T-helper 2 cell treated with Interferon-gamma antibody and Interleukin-4, amounts not matched to agents 5 μg/mL and 100 μg/mL, for 36 hours (primary cell): ENCODE measurements at regions not wholly inside any gene's neighbourhood (a gene's known extent, or its start where the extent isn't known, plus 50 kb on each side); places are given as distances from the start of the nearest gene placed in this dataset.

ENCODE experiments used
- DNase-seq: peaks from one replicate; pipeline ENCODE4 v3.0.0; 2021; ENCODE audit warnings: low spot score
- H3K27ac Mint-ChIP-seq: one replicate; pipeline ENCODE4 v1.8.0; 2021; ENCODE audit warnings: mild to moderate bottlenecking, mixed read lengths
- H3K27me3 Mint-ChIP-seq: one replicate; pipeline ENCODE4 v1.8.0; 2021; ENCODE audit warnings: low read depth, mixed read lengths
- H3K36me3 Mint-ChIP-seq: one replicate; pipeline ENCODE4 v1.8.0; 2021; ENCODE audit warnings: low read depth, mixed read lengths
- H3K4me1 Mint-ChIP-seq: one replicate; pipeline ENCODE4 v1.8.0; 2021; ENCODE audit warnings: low read depth, mixed read lengths
- H3K4me3 Mint-ChIP-seq: one replicate; pipeline ENCODE4 v1.8.0; 2022; ENCODE audit warnings: mild to moderate bottlenecking, moderate library complexity, mixed read lengths
- H3K9me3 Mint-ChIP-seq: one replicate; pipeline ENCODE4 v1.8.0; 2021; ENCODE audit warnings: mixed read lengths

GRCh38 chr10:131722525-131723264, 178.1 kb upstream of the PPP2R2D start:
- no peak overlapping the region for H3K4me3 Mint-ChIP-seq
- H3K27me3 Mint-ChIP-seq: no peaks in the 10 kb centered on the region
- no peaks in the 10 kb centered on the region for H3K4me1 Mint-ChIP-seq
- no peak overlapping the region for H3K27ac Mint-ChIP-seq
- H3K36me3 Mint-ChIP-seq: no peaks in the 10 kb centered on the region
- no peak for DNase-seq
- H3K9me3 Mint-ChIP-seq: no peaks in the 10 kb centered on the region

GRCh38 chr10:131723297-131724168, 177.3 kb upstream of the PPP2R2D start:
- H3K36me3 Mint-ChIP-seq: no peaks in the 10 kb centered on the region
- no peak overlapping the region for H3K27ac Mint-ChIP-seq
- no peak for DNase-seq
- no peak overlapping the region for H3K4me3 Mint-ChIP-seq
- H3K27me3 Mint-ChIP-seq: no peaks in the 10 kb centered on the region
- no peaks in the 10 kb centered on the region for H3K9me3 Mint-ChIP-seq
- no peaks in the 10 kb centered on the region for H3K4me1 Mint-ChIP-seq

- no peak overlapping the region for H3K27ac Mint-ChIP-seq
- no peaks in the 10 kb centered on the region for H3K4me1 Mint-ChIP-seq
- H3K4me3 Mint-ChIP-seq: no peak overlapping the region
- DNase-seq: no peak
- H3K9me3 Mint-ChIP-seq: no peaks in the 10 kb centered on the region
- H3K36me3 Mint-ChIP-seq: no peaks in the 10 kb centered on the region
- no peaks in the 10 kb centered on the region for H3K27me3 Mint-ChIP-seq
Observed at GRCh38 chr10:131724169-131724545, 176.7 kb upstream of the PPP2R2D start.

GRCh38 chr10:131724891-131725580, 175.8 kb upstream of the PPP2R2D start:
- Mint-ChIP-seq H3K27me3 (no peaks in the 10 kb centered on the region), H3K4me3 (no peak overlapping the region), H3K9me3 (no peaks in the 10 kb centered on the region), H3K36me3 (no peaks in the 10 kb centered on the region), H3K4me1 (no peaks in the 10 kb centered on the region), H3K27ac (no peak overlapping the region)
- no peak for DNase-seq

GRCh38 chr10:131725581-131726069, 175.2 kb upstream of the PPP2R2D start:
- no peak overlapping the region for H3K27ac Mint-ChIP-seq
- H3K36me3 Mint-ChIP-seq: no peaks in the 10 kb centered on the region
- H3K27me3 Mint-ChIP-seq: no peaks in the 10 kb centered on the region
- H3K4me1 Mint-ChIP-seq: no peaks in the 10 kb centered on the region
- DNase-seq: no peak
- H3K4me3 Mint-ChIP-seq: no peak overlapping the region
- no peaks in the 10 kb centered on the region for H3K9me3 Mint-ChIP-seq

GRCh38 chr10:131726076-131726880, 174.5 kb upstream of the PPP2R2D start:
- Mint-ChIP-seq H3K27me3 (no peaks in the 10 kb centered on the region), H3K4me3 (no peak overlapping the region)

GRCh38 chr10:131726967-131727366, 173.8 kb upstream of the PPP2R2D start:
- H3K4me3 Mint-ChIP-seq: no peak overlapping the region
- H3K4me1 Mint-ChIP-seq: no peaks in the 10 kb centered on the region
- no peaks in the 10 kb centered on the region for H3K27me3 Mint-ChIP-seq
- no peaks in the 10 kb centered on the region for H3K36me3 Mint-ChIP-seq
- H3K9me3 Mint-ChIP-seq: no peaks in the 10 kb centered on the region
- DNase-seq: no peak
- no peak overlapping the region for H3K27ac Mint-ChIP-seq

More at GRCh38 chr10:131726076-131726880, 174.5 kb upstream of the PPP2R2D start:
- no peaks in the 10 kb centered on the region for H3K9me3 Mint-ChIP-seq
- no peaks in the 10 kb centered on the region for H3K36me3 Mint-ChIP-seq
- H3K4me1 Mint-ChIP-seq: no peaks in the 10 kb centered on the region
- DNase-seq: no peak
- no peak overlapping the region for H3K27ac Mint-ChIP-seq

- H3K27ac Mint-ChIP-seq: no peak overlapping the region
- no peaks in the 10 kb centered on the region for H3K4me1 Mint-ChIP-seq
- H3K36me3 Mint-ChIP-seq: no peaks in the 10 kb centered on the region
- H3K27me3 Mint-ChIP-seq: no peaks in the 10 kb centered on the region
- peaks cover 4% of the 10 kb centered on the region for H3K9me3 Mint-ChIP-seq
- no peak for DNase-seq
- no peak overlapping the region for H3K4me3 Mint-ChIP-seq
Observed at GRCh38 chr10:131727560-131727959, 173.2 kb upstream of the PPP2R2D start.

- no peaks in the 10 kb centered on the region for H3K36me3 Mint-ChIP-seq
- DNase-seq: no peak
- no peaks in the 10 kb centered on the region for H3K27me3 Mint-ChIP-seq
- no peaks in the 10 kb centered on the region for H3K4me1 Mint-ChIP-seq
- peaks cover 4% of the 10 kb centered on the region for H3K9me3 Mint-ChIP-seq
- H3K27ac Mint-ChIP-seq: no peak overlapping the region
- H3K4me3 Mint-ChIP-seq: no peak overlapping the region
Observed at GRCh38 chr10:131728286-131729228, 172.3 kb upstream of the PPP2R2D start.

- Mint-ChIP-seq H3K9me3 (peaks cover 4% of the 10 kb centered on the region), H3K36me3 (no peaks in the 10 kb centered on the region), H3K4me1 (no peaks in the 10 kb centered on the region), H3K27me3 (no peaks in the 10 kb centered on the region), H3K27ac (no peak overlapping the region), H3K4me3 (no peak overlapping the region)
- no peak for DNase-seq
Observed at GRCh38 chr10:131729361-131729760, 171.4 kb upstream of the PPP2R2D start.

GRCh38 chr10:131729938-131730660, 170.7 kb upstream of the PPP2R2D start:
- Mint-ChIP-seq H3K27ac (no peak overlapping the region), H3K27me3 (no peaks in the 10 kb centered on the region), H3K4me3 (no peak overlapping the region), H3K36me3 (no peaks in the 10 kb centered on the region), H3K4me1 (no peaks in the 10 kb centered on the region), H3K9me3 (peaks cover 4% of the 10 kb centered on the region)
- DNase-seq: no peak
